Activated T-cell treated with anti-CD3 and anti-CD28 coated beads for 24 hours (primary cell): ENCODE measurements at regions not wholly inside any gene's neighbourhood (a gene's known extent, or its start where the extent isn't known, plus 50 kb on each side); places are given as distances from the start of the nearest gene placed in this dataset.

Source experiments
- DNase-seq: peaks from one replicate; pipeline ENCODE4 v3.0.0-alpha.2; 2020; ENCODE audit warnings: low read depth

- DNase-seq: no peak
These were observed 451.3 kb downstream of the SHQ1 start for GRCh38 chr3:72396899-72397298.

GRCh38 chr3:72395776-72396311 is 452.4 kb downstream of the SHQ1 start:
- no peak for DNase-seq

- no peak for DNase-seq
These were observed 454.8 kb downstream of the SHQ1 start for GRCh38 chr3:72393455-72393854.

GRCh38 chr3:72391659-72392058 is 456.6 kb downstream of the SHQ1 start:
- no peak for DNase-seq

GRCh38 chr3:72390841-72391240 is 457.4 kb downstream of the SHQ1 start:
- DNase-seq: no peak

GRCh38 chr3:72388644-72389043 is 459.6 kb downstream of the SHQ1 start:
- no peak for DNase-seq

- no peak for DNase-seq
These were observed 460.1 kb downstream of the SHQ1 start for GRCh38 chr3:72388117-72388516.

- DNase-seq: no peak
These were observed 461.8 kb downstream of the SHQ1 start for GRCh38 chr3:72386327-72387000.

- no peak for DNase-seq
These were observed 463.1 kb downstream of the SHQ1 start for GRCh38 chr3:72385167-72385566.

- no peak for DNase-seq
These were observed 463.6 kb downstream of the SHQ1 start for GRCh38 chr3:72384602-72385001.

- DNase-seq: no peak
These were observed 464.4 kb downstream of the SHQ1 start for GRCh38 chr3:72383883-72384282.

- no peak for DNase-seq
These were observed 465.0 kb downstream of the SHQ1 start for GRCh38 chr3:72383230-72383629.

GRCh38 chr3:72382460-72382859 is 465.8 kb downstream of the SHQ1 start:
- DNase-seq: no peak

- no peak for DNase-seq
These were observed 466.7 kb downstream of the SHQ1 start for GRCh38 chr3:72381584-72381983.

- DNase-seq: no peak
These were observed 467.3 kb downstream of the SHQ1 start for GRCh38 chr3:72380711-72381493.

- no peak for DNase-seq
These were observed 468.1 kb downstream of the SHQ1 start for GRCh38 chr3:72380193-72380592.

- no peak for DNase-seq
These were observed 468.6 kb downstream of the SHQ1 start for GRCh38 chr3:72379500-72380187.

GRCh38 chr3:72378287-72378686 is 470.0 kb downstream of the SHQ1 start:
- DNase-seq: no peak

GRCh38 chr3:72376956-72377710 is 471.1 kb downstream of the SHQ1 start:
- no peak for DNase-seq

- DNase-seq: peak; percentile 28
These were observed 472.8 kb downstream of the SHQ1 start for GRCh38 chr3:72375237-72376076.

- no peak for DNase-seq
These were observed 475.1 kb downstream of the SHQ1 start for GRCh38 chr3:72373139-72373538.
